Activated CD8-positive, alpha-beta T cell treated with anti-CD3 and anti-CD28 coated beads, Interleukin-2, amount 10 ng/mL, durations not matched to agents 7 days and 5 days (primary cell): ENCODE measurements at regions not wholly inside any gene's neighbourhood (a gene's known extent, or its start where the extent isn't known, plus 50 kb on each side); places are given as distances from the start of the nearest gene placed in this dataset.

Experiments used
- ATAC-seq: fragments of 150-1000 bp; cut with Tn5 transposase; one replicate; pipeline ENCODE4 v1.10.0; 2021; ENCODE audit warnings: moderate library complexity
- CTCF ChIA-PET: fragments of 350-600 bp; sonication (Branson Sonifier 250); formaldehyde crosslinking; loops from one replicate; lab custom pipeline; 2021; ENCODE audit warnings: antibody characterized with exemption; lab: Charles Lee
- POLR2A ChIA-PET: fragments of 350-600 bp; sonication (Branson Sonifier 250); formaldehyde crosslinking; loops from one replicate; lab custom pipeline; 2021; ENCODE audit warnings: antibody characterized with exemption; lab: Charles Lee
- DNase-seq: peaks from one replicate; pipeline ENCODE4 v3.0.0-alpha.2; 2020
- H3K27ac Mint-ChIP-seq: one replicate; pipeline ENCODE4 v1.8.0; 2021; ENCODE audit warnings: mild to moderate bottlenecking, mixed read lengths
- H3K27me3 Mint-ChIP-seq: one replicate; pipeline ENCODE4 v1.8.0; 2021; ENCODE audit warnings: low read depth, mixed read lengths
- H3K36me3 Mint-ChIP-seq: one replicate; pipeline ENCODE4 v1.8.0; 2021; ENCODE audit warnings: low read depth, mixed read lengths
- H3K4me1 Mint-ChIP-seq: one replicate; pipeline ENCODE4 v1.8.0; 2021; ENCODE audit warnings: low read depth, mixed read lengths
- H3K4me3 Mint-ChIP-seq: one replicate; pipeline ENCODE4 v1.8.0; 2021; ENCODE audit warnings: mild to moderate bottlenecking, mixed read lengths
- H3K9me3 Mint-ChIP-seq: one replicate; pipeline ENCODE4 v1.8.0; 2022; ENCODE audit warnings: mixed read lengths; ENCODE audit not compliant: insufficient read depth

DNA sequence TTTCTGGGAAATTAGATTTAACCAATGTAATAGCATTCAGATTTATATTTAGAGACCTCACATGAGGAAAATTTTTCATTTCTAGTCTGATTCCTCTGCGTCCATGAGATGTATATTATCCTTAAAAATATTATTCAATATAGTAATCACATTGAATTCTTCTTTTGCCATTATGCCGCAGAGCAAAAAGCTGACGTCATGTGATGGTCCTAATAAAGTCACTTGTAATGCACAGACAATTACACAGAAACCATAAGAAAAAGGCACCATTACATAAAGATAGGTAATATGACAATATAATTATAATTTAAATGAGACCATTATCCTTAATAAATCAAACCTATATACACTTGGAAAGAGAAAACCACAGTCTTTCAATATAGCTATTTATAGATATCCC is 1021.5 kb downstream of the PCDH9 start:
- no peaks in the 10 kb centered on the region for H3K9me3 Mint-ChIP-seq
- ChIA-PET POLR2A (no interaction called here), CTCF (no interaction called here)
- H3K4me1 Mint-ChIP-seq: no peaks in the 10 kb centered on the region
- no peak overlapping the region for H3K4me3 Mint-ChIP-seq
- H3K27me3 Mint-ChIP-seq: no peaks in the 10 kb centered on the region
- H3K27ac Mint-ChIP-seq: no peak overlapping the region
- DNase-seq: no peak
- no peak for ATAC-seq
- no peaks in the 10 kb centered on the region for H3K36me3 Mint-ChIP-seq

DNA sequence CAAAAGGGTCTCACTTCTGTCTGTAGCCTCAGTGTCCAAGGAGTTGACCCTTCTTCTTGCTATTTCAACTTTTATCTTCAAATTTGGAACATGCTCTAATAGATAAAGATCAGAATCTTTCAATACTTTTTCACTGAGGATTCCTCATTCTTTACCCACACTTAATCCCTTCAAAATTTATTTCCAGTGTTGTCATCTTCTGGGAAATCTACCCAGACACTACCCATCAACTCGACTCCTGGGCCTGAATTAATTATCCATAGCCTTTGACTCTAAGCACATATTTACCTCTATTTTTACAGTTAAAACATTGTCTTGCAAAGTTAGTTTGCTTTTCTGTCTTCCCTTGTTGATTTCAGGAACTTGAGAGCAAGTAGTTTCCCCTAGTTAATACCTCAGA is 1022.5 kb downstream of the PCDH9 start:
- ChIA-PET POLR2A (no interaction called here), CTCF (no interaction called here)
- no peak overlapping the region for H3K4me3 Mint-ChIP-seq
- H3K9me3 Mint-ChIP-seq: no peaks in the 10 kb centered on the region
- H3K36me3 Mint-ChIP-seq: no peaks in the 10 kb centered on the region
- no peak for ATAC-seq
- H3K4me1 Mint-ChIP-seq: no peaks in the 10 kb centered on the region
- no peak overlapping the region for H3K27ac Mint-ChIP-seq
- H3K27me3 Mint-ChIP-seq: no peaks in the 10 kb centered on the region
- no peak for DNase-seq

DNA sequence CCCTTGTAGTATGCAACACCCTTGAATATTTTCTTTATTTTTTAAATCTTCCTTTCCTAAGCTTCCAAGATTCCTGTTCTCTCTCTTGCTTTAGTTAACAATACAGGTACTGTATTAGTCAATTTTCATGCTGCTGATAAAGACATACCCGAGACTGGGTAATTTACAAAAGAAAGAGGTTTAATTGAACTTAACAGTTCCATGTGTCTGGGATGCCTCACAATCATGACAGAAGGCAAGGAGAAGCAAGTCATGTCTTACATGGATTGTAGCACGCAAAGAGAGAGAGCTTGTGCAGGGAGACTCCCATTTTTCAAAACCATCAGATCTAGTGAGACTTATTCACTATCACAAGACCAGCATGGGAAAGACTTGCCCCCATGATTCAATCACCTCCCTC is 1024.3 kb downstream of the PCDH9 start:
- no peak for DNase-seq
- no peak for ATAC-seq
- H3K27me3 Mint-ChIP-seq: no peaks in the 10 kb centered on the region
- no peaks in the 10 kb centered on the region for H3K36me3 Mint-ChIP-seq
- ChIA-PET POLR2A (no interaction called here), CTCF (no interaction called here)
- no peaks in the 10 kb centered on the region for H3K4me1 Mint-ChIP-seq
- no peaks in the 10 kb centered on the region for H3K9me3 Mint-ChIP-seq
- no peak overlapping the region for H3K4me3 Mint-ChIP-seq
- H3K27ac Mint-ChIP-seq: no peak overlapping the region

DNA sequence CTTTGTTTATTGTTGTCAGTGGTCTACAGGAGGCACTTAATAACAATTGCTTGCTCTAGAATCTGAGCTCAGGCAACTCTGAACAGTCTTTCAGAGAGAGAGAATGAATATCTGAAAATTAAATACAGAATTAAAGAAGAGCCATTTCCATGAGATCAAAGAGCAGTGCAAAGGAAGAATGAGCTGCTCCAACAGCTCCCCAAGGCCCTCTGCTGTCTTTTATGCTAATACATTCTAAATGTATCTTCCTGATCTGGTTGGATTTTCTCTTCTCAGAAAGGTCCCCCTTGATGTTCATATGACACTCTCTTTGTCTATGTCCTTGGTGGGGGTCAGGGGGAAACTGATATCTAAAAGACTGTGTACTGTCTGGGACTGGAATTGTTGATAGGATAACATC is 1029.6 kb downstream of the PCDH9 start:
- no peak for DNase-seq
- ATAC-seq: no peak
- ChIA-PET POLR2A (no interaction called here), CTCF (no interaction called here)
- Mint-ChIP-seq H3K4me3 (no peak overlapping the region), H3K9me3 (no peaks in the 10 kb centered on the region), H3K27me3 (no peaks in the 10 kb centered on the region), H3K27ac (no peak overlapping the region), H3K36me3 (no peaks in the 10 kb centered on the region), H3K4me1 (no peaks in the 10 kb centered on the region)

DNA sequence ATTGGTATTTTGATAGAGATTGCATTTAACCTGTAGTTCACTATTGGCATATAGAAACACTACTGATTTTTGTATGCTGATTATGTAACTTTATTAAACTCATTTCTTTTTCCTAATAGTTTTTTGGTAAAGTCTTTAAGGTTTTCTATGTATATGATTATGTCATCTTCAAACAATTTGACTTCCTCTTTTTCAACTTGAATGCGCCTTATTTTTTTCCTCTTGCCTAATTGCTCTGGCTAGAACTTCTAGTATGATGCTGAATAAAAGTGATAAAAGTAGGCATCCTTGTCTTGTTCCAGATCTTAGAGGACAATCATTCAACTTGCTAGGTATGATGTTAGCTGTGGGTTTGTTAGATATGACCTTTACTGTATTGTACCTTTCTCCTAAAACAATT is 1034.9 kb downstream of the PCDH9 start:
- H3K4me1 Mint-ChIP-seq: no peaks in the 10 kb centered on the region
- H3K4me3 Mint-ChIP-seq: no peak overlapping the region
- no peaks in the 10 kb centered on the region for H3K36me3 Mint-ChIP-seq
- peaks cover 4% of the 10 kb centered on the region for H3K9me3 Mint-ChIP-seq
- CTCF ChIA-PET: no interaction called here
- ATAC-seq: no peak
- H3K27ac Mint-ChIP-seq: no peak overlapping the region
- no peaks in the 10 kb centered on the region for H3K27me3 Mint-ChIP-seq
- POLR2A ChIA-PET: no interaction called here
- no peak for DNase-seq

DNA sequence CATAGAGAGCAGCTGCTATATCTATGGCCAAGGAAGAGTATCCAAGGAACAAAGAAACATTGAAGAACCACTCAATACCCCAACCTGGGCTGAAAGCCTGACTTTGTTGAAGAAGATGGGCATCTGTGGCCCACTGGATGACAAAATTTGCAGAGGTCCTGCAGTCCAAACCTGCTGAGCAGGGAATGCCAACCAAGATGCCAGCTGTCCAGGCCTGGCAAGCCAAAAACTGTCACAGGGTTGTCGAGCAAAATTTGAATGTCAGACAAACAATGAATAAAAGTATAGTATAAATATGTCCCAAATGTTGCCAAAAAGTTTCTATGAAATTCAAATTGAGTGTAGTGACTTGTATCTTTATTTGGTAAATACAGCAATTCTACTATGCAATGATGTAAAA is 1040.2 kb downstream of the PCDH9 start:
- ATAC-seq (no peak), DNase-seq (no peak)
- POLR2A ChIA-PET: no interaction called here
- H3K4me3 Mint-ChIP-seq: no peak overlapping the region
- H3K4me1 Mint-ChIP-seq: no peaks in the 10 kb centered on the region
- CTCF ChIA-PET: no interaction called here
- H3K27ac Mint-ChIP-seq: no peak overlapping the region
- H3K9me3 Mint-ChIP-seq: no peaks in the 10 kb centered on the region
- H3K27me3 Mint-ChIP-seq: no peaks in the 10 kb centered on the region
- no peaks in the 10 kb centered on the region for H3K36me3 Mint-ChIP-seq

DNA sequence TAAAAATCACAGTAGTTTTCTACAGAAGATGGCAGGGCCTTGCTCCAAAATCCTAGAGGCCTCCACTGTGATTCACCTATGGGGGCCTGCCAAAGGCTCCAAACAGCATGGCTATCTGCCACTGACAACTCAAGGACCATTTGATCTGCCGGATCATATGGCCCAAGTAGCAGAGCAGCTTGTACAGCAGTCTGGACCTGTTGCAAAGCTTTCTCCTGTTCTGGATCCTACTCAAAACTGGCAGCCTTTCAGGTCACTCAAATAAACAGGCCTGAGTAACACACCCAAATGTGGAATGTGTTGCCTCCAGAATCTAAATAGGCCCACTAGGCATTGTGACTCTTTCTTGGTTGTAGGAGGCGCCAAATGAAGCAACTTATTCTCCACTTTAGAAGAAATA is 1049.3 kb downstream of the PCDH9 start:
- Mint-ChIP-seq H3K4me3 (no peak overlapping the region), H3K9me3 (no peaks in the 10 kb centered on the region), H3K36me3 (no peaks in the 10 kb centered on the region), H3K27me3 (no peaks in the 10 kb centered on the region), H3K27ac (no peak overlapping the region), H3K4me1 (no peaks in the 10 kb centered on the region)
- ChIA-PET POLR2A (no interaction called here), CTCF (no interaction called here)
- DNase-seq (no peak), ATAC-seq (no peak)

DNA sequence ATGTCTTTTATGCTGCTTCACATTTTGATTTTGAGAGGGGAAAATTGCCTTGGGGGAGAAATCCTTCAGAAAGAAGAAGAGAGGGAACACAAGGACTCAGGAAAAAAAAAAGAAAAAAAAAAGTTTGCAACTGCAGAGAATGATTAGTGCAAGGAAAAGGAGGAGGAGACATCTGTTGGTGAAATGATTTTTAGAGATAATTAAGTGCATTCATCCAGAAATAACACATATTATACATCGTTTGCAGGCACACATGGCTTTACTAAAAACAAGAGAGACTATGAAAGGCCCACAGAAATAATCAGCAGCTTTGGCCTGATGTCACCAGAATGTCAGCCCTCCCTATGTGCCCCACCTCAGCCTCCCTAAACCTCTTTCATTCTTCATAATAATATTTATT is 1058.2 kb downstream of the PCDH9 start:
- no peak overlapping the region for H3K27ac Mint-ChIP-seq
- CTCF ChIA-PET: no interaction called here
- ATAC-seq: no peak
- POLR2A ChIA-PET: no interaction called here
- peaks cover 5% of the 10 kb centered on the region for H3K9me3 Mint-ChIP-seq
- no peak overlapping the region for H3K4me3 Mint-ChIP-seq
- DNase-seq: no peak
- H3K36me3 Mint-ChIP-seq: no peaks in the 10 kb centered on the region
- H3K27me3 Mint-ChIP-seq: no peaks in the 10 kb centered on the region
- no peaks in the 10 kb centered on the region for H3K4me1 Mint-ChIP-seq

DNA sequence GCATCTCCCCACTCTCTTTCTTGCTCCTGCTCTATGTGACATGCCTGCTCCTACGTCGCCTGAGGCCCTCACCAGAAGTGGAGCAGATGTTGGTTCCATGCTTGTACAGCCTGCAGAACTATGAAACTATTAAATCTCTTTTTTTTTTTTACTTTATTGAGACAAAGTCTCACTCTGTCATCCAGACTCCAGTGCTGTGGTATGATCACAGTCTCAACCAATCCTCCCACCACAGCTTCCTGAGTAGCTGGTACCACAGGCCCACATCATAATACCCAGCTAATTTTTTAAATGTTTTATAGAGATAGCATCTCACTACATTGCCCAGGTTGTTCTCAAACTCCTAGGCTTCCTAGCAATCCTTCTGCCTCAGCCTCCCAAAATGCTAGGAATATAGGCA is 1067.7 kb downstream of the PCDH9 start:
- DNase-seq: no peak
- Mint-ChIP-seq H3K27me3 (no peaks in the 10 kb centered on the region), H3K4me3 (no peak overlapping the region), H3K27ac (no peak overlapping the region), H3K36me3 (no peaks in the 10 kb centered on the region), H3K4me1 (no peaks in the 10 kb centered on the region), H3K9me3 (no peaks in the 10 kb centered on the region)
- POLR2A ChIA-PET: no interaction called here
- no peak for ATAC-seq
- CTCF ChIA-PET: no interaction called here

DNA sequence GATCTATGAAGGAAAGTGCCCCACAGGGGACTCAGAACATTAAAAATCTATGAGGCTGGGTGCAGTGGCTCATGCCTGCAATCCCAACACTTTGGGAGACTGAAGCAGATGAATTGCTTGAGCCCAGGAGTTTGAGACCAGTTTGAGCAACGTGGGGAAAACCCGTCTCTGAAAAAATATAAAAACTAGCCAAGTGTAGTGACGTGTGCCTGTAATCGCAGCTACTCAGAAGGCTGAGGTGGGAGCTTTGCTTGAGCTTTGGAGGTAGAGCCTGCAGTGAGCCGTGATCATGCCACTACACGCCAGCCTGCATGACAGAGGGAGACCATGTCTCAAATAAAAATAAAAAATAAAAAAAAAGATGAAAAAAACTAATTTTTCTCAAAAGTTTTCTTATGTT is 1070.6 kb downstream of the PCDH9 start:
- Mint-ChIP-seq H3K27me3 (no peaks in the 10 kb centered on the region), H3K9me3 (no peaks in the 10 kb centered on the region), H3K27ac (no peak overlapping the region), H3K36me3 (no peaks in the 10 kb centered on the region), H3K4me3 (no peak overlapping the region), H3K4me1 (no peaks in the 10 kb centered on the region)
- ChIA-PET CTCF (no interaction called here), POLR2A (no interaction called here)
- ATAC-seq (no peak), DNase-seq (no peak)

DNA sequence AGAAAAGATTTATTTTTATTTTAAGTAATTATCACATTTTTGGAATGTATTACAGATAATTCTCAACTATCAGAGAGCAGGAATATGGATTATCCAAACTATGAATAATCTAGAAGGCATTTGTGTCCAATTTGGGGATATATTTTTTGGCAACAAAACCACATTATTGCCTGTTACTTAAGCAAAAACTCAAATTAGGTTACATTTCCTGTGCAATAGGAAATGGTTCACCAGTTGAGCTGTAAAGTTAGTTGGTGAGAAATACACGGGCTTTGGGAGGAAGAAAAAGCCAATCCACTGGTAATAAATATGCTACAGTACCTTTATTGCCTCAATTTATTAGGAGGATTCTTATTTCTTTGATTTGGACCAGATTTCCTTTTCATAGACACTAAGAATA is 1075.2 kb downstream of the PCDH9 start:
- CTCF ChIA-PET: no interaction called here
- POLR2A ChIA-PET: no interaction called here
- no peak for DNase-seq
- ATAC-seq: no peak
- Mint-ChIP-seq H3K27me3 (no peaks in the 10 kb centered on the region), H3K36me3 (no peaks in the 10 kb centered on the region), H3K4me3 (no peak overlapping the region), H3K4me1 (no peaks in the 10 kb centered on the region), H3K9me3 (no peaks in the 10 kb centered on the region), H3K27ac (no peak overlapping the region)

DNA sequence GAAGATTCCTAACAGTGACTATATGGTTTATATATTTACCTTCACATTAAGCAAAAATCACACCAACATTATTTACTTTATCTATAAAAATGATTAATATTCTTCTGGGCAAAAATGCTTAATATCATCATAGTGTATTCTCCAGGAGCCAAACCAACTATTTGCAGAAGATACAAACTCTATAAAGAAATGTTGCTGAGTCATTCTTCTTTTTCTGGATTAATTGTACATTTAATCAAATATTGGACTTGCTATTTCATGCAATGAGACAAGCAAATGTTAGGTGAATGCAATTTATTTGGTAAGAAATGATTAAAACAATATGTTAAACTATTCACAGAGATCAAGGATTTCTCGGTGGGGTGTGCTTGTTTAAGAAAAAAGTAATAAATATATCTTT is 1075.8 kb downstream of the PCDH9 start:
- H3K9me3 Mint-ChIP-seq: no peaks in the 10 kb centered on the region

DNA sequence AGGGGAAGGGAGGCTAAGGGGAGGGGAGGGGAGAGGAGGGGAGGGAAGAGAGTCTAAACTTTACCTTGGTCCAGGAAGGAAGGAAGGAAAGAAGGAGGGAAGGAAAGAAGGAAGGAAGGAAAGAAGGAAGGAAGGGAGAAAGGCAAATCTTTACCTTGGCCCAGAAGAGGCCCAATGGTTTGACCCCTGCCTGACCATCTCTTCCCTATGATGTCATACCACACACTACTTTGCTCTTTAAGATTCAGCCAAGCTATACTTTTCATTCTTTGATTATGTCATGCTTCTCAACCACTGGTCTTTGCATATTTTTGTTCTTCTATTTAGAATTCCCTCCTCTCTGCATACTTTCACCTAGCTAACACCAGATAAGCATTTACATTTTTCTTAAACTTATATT is 1077.5 kb downstream of the PCDH9 start:
- H3K36me3 Mint-ChIP-seq: no peaks in the 10 kb centered on the region
- no peak overlapping the region for H3K27ac Mint-ChIP-seq
- H3K4me3 Mint-ChIP-seq: no peak overlapping the region
- ChIA-PET CTCF (no interaction called here), POLR2A (no interaction called here)
- H3K27me3 Mint-ChIP-seq: no peaks in the 10 kb centered on the region
- H3K4me1 Mint-ChIP-seq: no peaks in the 10 kb centered on the region
- DNase-seq: no peak
- H3K9me3 Mint-ChIP-seq: no peaks in the 10 kb centered on the region
- ATAC-seq: no peak

More for the DNA sequence above, 1075.8 kb downstream of the PCDH9 start:
- no peak for ATAC-seq
- H3K4me1 Mint-ChIP-seq: no peaks in the 10 kb centered on the region
- no peak overlapping the region for H3K27ac Mint-ChIP-seq
- no peaks in the 10 kb centered on the region for H3K36me3 Mint-ChIP-seq
- ChIA-PET CTCF (no interaction called here), POLR2A (no interaction called here)
- no peak overlapping the region for H3K4me3 Mint-ChIP-seq
- H3K27me3 Mint-ChIP-seq: no peaks in the 10 kb centered on the region
- no peak for DNase-seq
